Panc1 (cell line): ENCODE measurements at regions not wholly inside any gene's neighbourhood (a gene's known extent, or its start where the extent isn't known, plus 50 kb on each side); places are given as distances from the start of the nearest gene placed in this dataset.

Source experiments
- ATAC-seq: fragments of 200-7000 bp; cut with Tn5 transposase; 2 replicates; pipeline ENCODE4 v1.9.1; 2020; ENCODE audit warnings: mild to moderate bottlenecking, moderate library complexity
- BruUV-seq: library from RNA; stranded (reverse); fragments of 400-500 nt; replicated peaks from 2 replicates; lab custom pipeline; 2021; lab: Mats Ljungman, UMichigan
- CTCF ChIA-PET: fragments of 300-600 bp; sonication (Branson Sonifier 250); formaldehyde crosslinking; loops from one replicate; lab custom pipeline; 2022; ENCODE audit warnings: antibody characterized with exemption; lab: Charles Lee
- POLR2A ChIA-PET: fragments of 300-600 bp; sonication (Branson Sonifier 250); formaldehyde crosslinking; loops from one replicate; lab custom pipeline; 2022; ENCODE audit warnings: antibody characterized with exemption; lab: Charles Lee
- DNase-seq: peaks from one replicate; pipeline ENCODE4 v3.0.0-alpha.2; 2010; ENCODE audit warnings: low read depth, low spot score
- H3K27ac ChIP-seq: 2 replicates; pipeline ENCODE4 v1.5.1; 2011; ENCODE audit warnings: mild to moderate bottlenecking, low read length, inconsistent platforms
- H3K27me3 ChIP-seq: fragments of 200-500 bp; sonication (Bioruptor generic); 2 replicates; pipeline ENCODE4 v1.6.0; 2014; ENCODE audit warnings: low read length, inconsistent platforms; ENCODE audit not compliant: control insufficient read depth, insufficient read depth
- H3K36me3 ChIP-seq: fragments of 200-500 bp; sonication (Bioruptor generic); 2 replicates; pipeline ENCODE4 v1.5.1; 2014; ENCODE audit warnings: inconsistent platforms, mild to moderate bottlenecking, low read length, moderate library complexity; ENCODE audit not compliant: control insufficient read depth, insufficient read depth
- H3K4me1 ChIP-seq: 2 replicates; pipeline ENCODE4 v1.5.1; 2011; ENCODE audit warnings: inconsistent platforms, mild to moderate bottlenecking, low read length, moderate library complexity; ENCODE audit not compliant: control insufficient read depth, insufficient read depth
- H3K4me3 ChIP-seq, 2 experiments: 2 replicates each; pipeline ENCODE4 v1.5.1; 2011 to 2012; ENCODE audit warnings: low read depth in 2 of 2, low read length in 2 of 2, mild to moderate bottlenecking in 2 of 2, inconsistent platforms in 1 of 2, moderate library complexity in 1 of 2
- H3K9me3 ChIP-seq: fragments of 200-500 bp; sonication (Bioruptor generic); 2 replicates; pipeline ENCODE4 v1.5.1; 2014; ENCODE audit warnings: low read depth, mild to moderate bottlenecking, inconsistent platforms, low read length, moderate library complexity; ENCODE audit not compliant: control insufficient read depth, insufficient read depth
- POLR2AphosphoS5 ChIP-seq: IDR thresholded peaks from 2 replicates; pipeline ENCODE4 v1.6.1; 2012; ENCODE audit warnings: mild to moderate bottlenecking, low read depth, low read length, moderate library complexity
- SIN3A ChIP-seq: IDR thresholded peaks from 2 replicates; pipeline ENCODE4 v1.6.1; 2012; ENCODE audit warnings: low read depth, mild to moderate bottlenecking, low read length, moderate library complexity, borderline replicate concordance; ENCODE audit not compliant: insufficient read depth
- TCF7L2 ChIP-seq: IDR thresholded peaks from 2 replicates; pipeline ENCODE4 v1.6.1; 2011; ENCODE audit warnings: mild to moderate bottlenecking, low read depth, low read length, inconsistent platforms
- in situ Hi-C: cut with HindIII; loops from 2 replicates; pipeline ENCODE4 v1.10.0; 2016; ENCODE audit warnings: low sequenced_read_pairs, low pct_unique_long_range_greater_than_20kb
- intact Hi-C: fragments of 100-400 bp; cut with micrococcal nuclease; formaldehyde crosslinking; loops from one replicate; pipeline ENCODE4 v1.10.0; 2022; ENCODE audit not compliant: unreplicated experiment
- TF ChIP-seq, protein P1 (sequence below), 2 experiments: IDR thresholded peaks; 2 replicates each; pipeline ENCODE4 v1.6.1; 2011 to 2012; ENCODE audit warnings: low read depth in 2 of 2, control low read depth in 1 of 2, low read length in 1 of 2, mild to moderate bottlenecking in 1 of 2, moderate library complexity in 1 of 2; ENCODE audit not compliant: insufficient read depth in 1 of 2
- TF ChIP-seq, protein P2 (sequence below): fragments of 450-650 bp; IDR thresholded peaks from 2 replicates; pipeline ENCODE4 v1.5.1; 2017; ENCODE audit warnings: mild to moderate bottlenecking

DNA sequence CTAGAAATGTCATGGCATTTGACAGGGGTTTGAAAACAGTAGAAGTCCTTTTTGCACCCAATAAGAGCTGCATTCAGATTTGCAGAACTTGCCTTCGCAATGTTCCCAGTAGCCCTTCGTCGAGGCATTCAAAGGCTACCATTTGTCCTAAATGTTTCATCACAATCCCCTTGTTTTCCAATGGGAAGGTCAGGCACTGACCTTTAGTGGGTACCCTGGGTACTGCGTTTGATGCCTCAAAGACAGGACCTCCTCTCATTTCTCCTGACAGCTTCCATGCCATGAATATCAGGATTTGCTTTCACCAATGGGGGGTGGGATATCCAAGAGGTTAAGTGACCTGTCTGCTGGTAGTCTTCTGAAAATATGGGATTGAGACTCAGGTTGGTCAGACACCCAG lies 1063.1 kb downstream of the BCL11B start:
- DNase-seq (no peak), ATAC-seq (no peak)
- H3K9me3 ChIP-seq = no peaks in the 10 kb centered on the region
- in situ Hi-C loops = no loop called here
- TF ChIP-seq SIN3A (no peak), TCF7L2 (no peak)
- TF ChIP-seq, protein P1, sequence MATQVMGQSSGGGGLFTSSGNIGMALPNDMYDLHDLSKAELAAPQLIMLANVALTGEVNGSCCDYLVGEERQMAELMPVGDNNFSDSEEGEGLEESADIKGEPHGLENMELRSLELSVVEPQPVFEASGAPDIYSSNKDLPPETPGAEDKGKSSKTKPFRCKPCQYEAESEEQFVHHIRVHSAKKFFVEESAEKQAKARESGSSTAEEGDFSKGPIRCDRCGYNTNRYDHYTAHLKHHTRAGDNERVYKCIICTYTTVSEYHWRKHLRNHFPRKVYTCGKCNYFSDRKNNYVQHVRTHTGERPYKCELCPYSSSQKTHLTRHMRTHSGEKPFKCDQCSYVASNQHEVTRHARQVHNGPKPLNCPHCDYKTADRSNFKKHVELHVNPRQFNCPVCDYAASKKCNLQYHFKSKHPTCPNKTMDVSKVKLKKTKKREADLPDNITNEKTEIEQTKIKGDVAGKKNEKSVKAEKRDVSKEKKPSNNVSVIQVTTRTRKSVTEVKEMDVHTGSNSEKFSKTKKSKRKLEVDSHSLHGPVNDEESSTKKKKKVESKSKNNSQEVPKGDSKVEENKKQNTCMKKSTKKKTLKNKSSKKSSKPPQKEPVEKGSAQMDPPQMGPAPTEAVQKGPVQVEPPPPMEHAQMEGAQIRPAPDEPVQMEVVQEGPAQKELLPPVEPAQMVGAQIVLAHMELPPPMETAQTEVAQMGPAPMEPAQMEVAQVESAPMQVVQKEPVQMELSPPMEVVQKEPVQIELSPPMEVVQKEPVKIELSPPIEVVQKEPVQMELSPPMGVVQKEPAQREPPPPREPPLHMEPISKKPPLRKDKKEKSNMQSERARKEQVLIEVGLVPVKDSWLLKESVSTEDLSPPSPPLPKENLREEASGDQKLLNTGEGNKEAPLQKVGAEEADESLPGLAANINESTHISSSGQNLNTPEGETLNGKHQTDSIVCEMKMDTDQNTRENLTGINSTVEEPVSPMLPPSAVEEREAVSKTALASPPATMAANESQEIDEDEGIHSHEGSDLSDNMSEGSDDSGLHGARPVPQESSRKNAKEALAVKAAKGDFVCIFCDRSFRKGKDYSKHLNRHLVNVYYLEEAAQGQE (IDR thresholded peaks at IDR 0.05; ENCODE audit: insufficient read depth in 1 of 2, low read depth in 2 of 2, low read length in 1 of 2) = no peak
- no peaks in the 10 kb centered on the region for H3K36me3 ChIP-seq
- intact Hi-C loops = no loop called here
- no peak overlapping the region for H3K27ac ChIP-seq
- ChIA-PET POLR2A (no interaction called here), CTCF (no interaction called here)
- no TSS peak for BruUV-seq
- H3K4me1 ChIP-seq = no peaks in the 10 kb centered on the region
- H3K4me3 ChIP-seq = no peak overlapping the region
- H3K27me3 ChIP-seq = no peaks in the 10 kb centered on the region

DNA sequence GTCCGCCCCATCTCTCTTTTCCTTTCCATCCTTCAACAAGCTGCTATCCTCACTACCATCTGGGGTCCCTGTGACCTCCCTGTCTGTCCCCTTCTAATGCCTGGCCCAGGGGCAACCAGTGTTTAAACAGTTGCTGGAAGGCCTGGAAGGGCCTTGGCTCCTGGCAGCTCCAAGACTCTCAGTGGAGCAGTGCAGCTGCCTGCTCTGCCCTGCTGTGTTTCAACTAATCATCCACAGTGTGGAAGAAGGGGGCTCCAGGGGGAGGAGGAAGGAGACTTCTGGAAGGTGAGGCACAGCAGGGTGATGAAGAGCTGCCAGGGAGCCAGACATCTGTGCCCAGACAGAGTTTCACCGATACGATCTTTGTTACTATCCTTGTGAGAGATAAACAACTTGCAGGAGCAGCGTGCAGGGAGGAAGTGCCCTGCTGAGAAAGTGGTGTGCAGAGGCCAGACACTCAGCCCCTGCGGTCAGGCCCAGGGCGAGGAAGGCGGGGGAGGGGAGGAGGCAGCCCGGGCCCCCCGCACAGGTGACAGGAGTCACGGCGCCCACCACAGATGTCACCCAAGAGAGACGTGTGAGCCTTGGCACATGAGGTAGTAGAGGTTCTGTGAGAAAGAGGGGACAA lies 1061.8 kb downstream of the BCL11B start:
- DNase-seq = no peak
- BruUV-seq = no TSS peak

More for the DNA sequence above, 1061.8 kb downstream of the BCL11B start:
- H3K27ac ChIP-seq = no peak overlapping the region
- intact Hi-C loops (no loop called here), in situ Hi-C loops (no loop called here)
- no peaks in the 10 kb centered on the region for H3K36me3 ChIP-seq
- no peak for ATAC-seq
- POLR2A ChIA-PET = no interaction called here
- TF ChIP-seq, protein P2, sequence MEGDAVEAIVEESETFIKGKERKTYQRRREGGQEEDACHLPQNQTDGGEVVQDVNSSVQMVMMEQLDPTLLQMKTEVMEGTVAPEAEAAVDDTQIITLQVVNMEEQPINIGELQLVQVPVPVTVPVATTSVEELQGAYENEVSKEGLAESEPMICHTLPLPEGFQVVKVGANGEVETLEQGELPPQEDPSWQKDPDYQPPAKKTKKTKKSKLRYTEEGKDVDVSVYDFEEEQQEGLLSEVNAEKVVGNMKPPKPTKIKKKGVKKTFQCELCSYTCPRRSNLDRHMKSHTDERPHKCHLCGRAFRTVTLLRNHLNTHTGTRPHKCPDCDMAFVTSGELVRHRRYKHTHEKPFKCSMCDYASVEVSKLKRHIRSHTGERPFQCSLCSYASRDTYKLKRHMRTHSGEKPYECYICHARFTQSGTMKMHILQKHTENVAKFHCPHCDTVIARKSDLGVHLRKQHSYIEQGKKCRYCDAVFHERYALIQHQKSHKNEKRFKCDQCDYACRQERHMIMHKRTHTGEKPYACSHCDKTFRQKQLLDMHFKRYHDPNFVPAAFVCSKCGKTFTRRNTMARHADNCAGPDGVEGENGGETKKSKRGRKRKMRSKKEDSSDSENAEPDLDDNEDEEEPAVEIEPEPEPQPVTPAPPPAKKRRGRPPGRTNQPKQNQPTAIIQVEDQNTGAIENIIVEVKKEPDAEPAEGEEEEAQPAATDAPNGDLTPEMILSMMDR = no peak
- TF ChIP-seq TCF7L2 (no peak), POLR2AphosphoS5 (no peak), SIN3A (no peak)
- TF ChIP-seq, protein P1 (IDR thresholded peaks at IDR 0.05; ENCODE audit: insufficient read depth in 1 of 2, low read depth in 2 of 2, low read length in 1 of 2) = no peak
- no peaks in the 10 kb centered on the region for H3K4me1 ChIP-seq
- H3K9me3 ChIP-seq = no peaks in the 10 kb centered on the region
- CTCF ChIA-PET = no interaction called here
- H3K4me3 ChIP-seq = no peak overlapping the region
- no peaks in the 10 kb centered on the region for H3K27me3 ChIP-seq
